Testis (tissue), 2 donors: ENCODE measurements at regions not wholly inside any gene's neighbourhood (a gene's known extent, or its start where the extent isn't known, plus 50 kb on each side); places are given as distances from the start of the nearest gene placed in this dataset.
A peak's percentile ranks its signal among the peaks of the same experiment; 100 is the strongest.
"Not testable (repeated sequence)": the region's sequence is repeated elsewhere in the genome, so short reads cannot be mapped to it uniquely, and the experiment has no call there.

Source experiments
- DNase-seq: peaks from one replicate; pipeline ENCODE4 v3.0.0-alpha.2; 2019
- H3K27ac ChIP-seq, 2 donors: fragments of 200-600 bp; sonication (generic); one replicate each; pipeline ENCODE4 v1.5.1; 2019
- H3K27me3 ChIP-seq: fragments of 200-600 bp; sonication (generic); one replicate; pipeline ENCODE4 v1.5.1; 2019
- H3K36me3 ChIP-seq: fragments of 200-600 bp; sonication (generic); one replicate; pipeline ENCODE4 v1.5.1; 2017; ENCODE audit warnings: low read depth; ENCODE audit errors: missing control alignments
- H3K4me1 ChIP-seq: fragments of 200-600 bp; sonication (generic); one replicate; pipeline ENCODE4 v1.5.1; 2019
- H3K4me3 ChIP-seq, 2 donors: fragments of 200-600 bp; sonication (generic); one replicate each; pipeline ENCODE4 v1.5.1; 2017 to 2019
- H3K9me3 ChIP-seq: fragments of 200-600 bp; sonication (generic); one replicate; pipeline ENCODE4 v1.5.1; 2017
- CTCF ChIP-seq, 3 experiments: fragments of 450-650 bp in 2 of 3; fragments of 200-600 bp in 1 of 3; sonication (generic) in 1 of 3; IDR thresholded peaks; one replicate each; pipeline ENCODE4 v1.5.1; 2016 to 2019; ENCODE audit warnings: antibody characterized with exemption in 3 of 3, mild to moderate bottlenecking in 2 of 3, moderate library complexity in 1 of 3
- POLR2A ChIP-seq: fragments of 450-650 bp; IDR thresholded peaks from one replicate; pipeline ENCODE4 v1.6.1; 2017; ENCODE audit warnings: antibody characterized with exemption, mild to moderate bottlenecking, moderate library complexity
- WGBS, 2 donors: methylation state at CpG; one replicate each; pipeline ENCODE4 v1.1.5; 2018; 5-methylcytosine and 5-hydroxymethylcytosine counted together
- intact Hi-C: fragments of 100-400 bp; cut with DNase I; formaldehyde crosslinking; loops from one replicate; pipeline ENCODE4 v1.15.1; 2023; ENCODE audit warnings: low total_unique reads

- peak; percentile 71 for DNase-seq
These were observed 60.8 kb upstream of the CD99 start for GRCh38 chrX:2630008-2630934.

GRCh38 chrX:2629316-2630007, 61.6 kb upstream of the CD99 start:
- Histone ChIP-seq H3K36me3 (no peaks in the 10 kb centered on the region), H3K4me3 (no peak overlapping the region), H3K27ac (peak overlapping the region; percentile 82 to 85), H3K27me3 (no peaks in the 10 kb centered on the region), H3K9me3 (no peaks in the 10 kb centered on the region), H3K4me1 (no peaks in the 10 kb centered on the region)
- DNase-seq, result no peak
- intact Hi-C loops, result no loop called here
- 87 to 89% methylated on average over 6 of the region's 6 CpGs for WGBS, 2 donors
- TF ChIP-seq CTCF (IDR thresholded peaks at IDR 0.05) (no peak), POLR2A (no peak)

More at GRCh38 chrX:2630008-2630934, 60.8 kb upstream of the CD99 start:
- intact Hi-C loops, H3K4me3 ChIP-seq, H3K36me3 ChIP-seq, H3K27me3 ChIP-seq, H3K4me1 ChIP-seq, H3K9me3 ChIP-seq: not testable (repeated sequence)
- peak overlapping the region; percentile 82 to 85 for H3K27ac ChIP-seq
- WGBS, 2 donors, result 80 to 88% methylated on average over 5 of the region's 5 CpGs

GRCh38 chrX:2628751-2629315, 62.3 kb upstream of the CD99 start:
- Histone ChIP-seq H3K4me3 (no peak overlapping the region), H3K4me1 (no peaks in the 10 kb centered on the region), H3K27ac (peak overlapping the region in 1 of 2 donors; percentile 85), H3K27me3 (no peaks in the 10 kb centered on the region), H3K9me3 (no peaks in the 10 kb centered on the region), H3K36me3 (no peaks in the 10 kb centered on the region)
- DNase-seq, result peak; percentile 73
- WGBS, 2 donors, result 68 to 76% methylated on average over 2 of the region's 2 CpGs
- no peak for TF ChIP-seq CTCF (IDR thresholded peaks at IDR 0.05)
- TF ChIP-seq POLR2A, result no peak
- intact Hi-C loops, result no loop called here

GRCh38 chrX:2627272-2627867, 63.7 kb upstream of the CD99 start:
- Histone ChIP-seq H3K4me1 (no peaks in the 10 kb centered on the region), H3K27me3 (no peaks in the 10 kb centered on the region), H3K9me3 (no peaks in the 10 kb centered on the region), H3K36me3 (no peaks in the 10 kb centered on the region), H3K27ac (no peak overlapping the region), H3K4me3 (no peak overlapping the region)
- TF ChIP-seq CTCF (IDR thresholded peaks at IDR 0.05) (peak; percentile 38 to 64 (median 60)), POLR2A (no peak)
- DNase-seq, result peak; percentile 81
- intact Hi-C loops, result no loop called here
- WGBS, 2 donors, result 42 to 50% methylated on average over 3 of the region's 3 CpGs

GRCh38 chrX:2626750-2627149, 64.3 kb upstream of the CD99 start:
- no peak overlapping the region for H3K4me3 ChIP-seq
- H3K36me3 ChIP-seq, result no peaks in the 10 kb centered on the region
- H3K4me1 ChIP-seq, result no peaks in the 10 kb centered on the region
- WGBS, 2 donors, result 62 to 91% methylated on average over 2 of the region's 2 CpGs
- DNase-seq, result no peak
- no peaks in the 10 kb centered on the region for H3K27me3 ChIP-seq
- no peak overlapping the region for H3K27ac ChIP-seq
- H3K9me3 ChIP-seq, result no peaks in the 10 kb centered on the region
- intact Hi-C loops, result no loop called here
- TF ChIP-seq POLR2A (no peak), CTCF (IDR thresholded peaks at IDR 0.05) (no peak)
